IgD-negative memory B cell (primary cell): ENCODE measurements at regions not wholly inside any gene's neighbourhood (a gene's known extent, or its start where the extent isn't known, plus 50 kb on each side); places are given as distances from the start of the nearest gene placed in this dataset.

Source experiments
- H3K27ac Mint-ChIP-seq, 3 donors: one replicate each; pipeline ENCODE4 v1.8.0; 2020 to 2022; ENCODE audit warnings: mild to moderate bottlenecking in 3 of 3, mixed read lengths in 3 of 3, moderate library complexity in 1 of 3
- H3K27me3 Mint-ChIP-seq: one replicate; pipeline ENCODE4 v1.8.0; 2021; ENCODE audit warnings: mixed read lengths
- H3K36me3 Mint-ChIP-seq: one replicate; pipeline ENCODE4 v1.8.0; 2020; ENCODE audit warnings: mild to moderate bottlenecking, mixed read lengths
- H3K4me1 Mint-ChIP-seq, 3 donors: one replicate each; pipeline ENCODE4 v1.8.0; 2020 to 2022; ENCODE audit warnings: mixed read lengths in 3 of 3, mild to moderate bottlenecking in 1 of 3
- H3K4me3 Mint-ChIP-seq, 4 donors: one replicate each; pipeline ENCODE4 v1.8.0; 2020 to 2022; ENCODE audit warnings: mild to moderate bottlenecking in 4 of 4, mixed read lengths in 4 of 4, moderate library complexity in 3 of 4
- H3K9me3 Mint-ChIP-seq, 3 donors: one replicate each; pipeline ENCODE4 v1.8.0; 2020 to 2021; ENCODE audit warnings: mixed read lengths in 3 of 3, mild to moderate bottlenecking in 1 of 3

DNA sequence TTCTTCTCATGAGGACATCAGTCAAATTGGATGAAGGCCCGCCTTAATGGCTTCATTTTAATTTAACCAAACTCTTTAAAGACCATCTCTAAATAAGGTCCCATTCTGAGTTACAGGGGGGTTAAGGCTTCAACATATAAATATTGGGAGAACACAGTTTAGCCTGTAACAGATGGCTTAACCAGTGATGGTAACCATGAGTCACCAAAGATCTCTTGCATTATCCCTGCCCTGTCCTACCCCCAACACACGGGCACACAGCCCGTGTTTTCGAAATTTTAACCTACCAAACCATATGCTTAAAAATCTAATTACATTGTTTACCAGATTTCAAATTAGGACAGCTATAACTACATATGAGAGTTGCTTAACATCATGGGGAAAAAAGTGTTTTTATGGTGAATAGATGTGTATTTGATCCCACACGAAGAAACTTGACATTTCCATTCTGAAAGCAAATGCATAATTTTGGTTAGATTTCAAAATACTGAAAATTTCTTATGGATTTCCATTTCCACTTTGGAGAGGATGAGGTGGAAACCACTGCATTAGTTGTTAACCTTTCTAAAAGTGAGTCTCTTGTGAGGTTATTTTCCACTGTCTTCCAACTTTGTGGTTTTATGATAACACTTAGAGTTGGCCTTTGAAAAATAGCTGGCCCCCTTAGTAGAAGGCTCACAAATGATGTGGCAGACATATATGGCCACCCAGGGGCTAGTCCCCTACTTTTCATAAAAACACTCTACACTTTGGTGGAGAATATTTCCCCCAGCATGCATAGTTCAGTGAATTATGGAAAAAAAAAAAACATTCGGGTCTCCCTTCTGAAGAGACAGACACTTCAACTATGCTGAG, 849.3 kb downstream of the TLE1 start:
- Mint-ChIP-seq H3K27me3 (no peaks in the 10 kb centered on the region), H3K4me3 (no peak overlapping the region), H3K36me3 (peaks cover 1% of the 10 kb centered on the region), H3K4me1 (no peaks in the 10 kb centered on the region), H3K27ac (no peak overlapping the region), H3K9me3 (peaks cover 0 to 2% (median 0%) of the 10 kb centered on the region in 3 donors)

DNA sequence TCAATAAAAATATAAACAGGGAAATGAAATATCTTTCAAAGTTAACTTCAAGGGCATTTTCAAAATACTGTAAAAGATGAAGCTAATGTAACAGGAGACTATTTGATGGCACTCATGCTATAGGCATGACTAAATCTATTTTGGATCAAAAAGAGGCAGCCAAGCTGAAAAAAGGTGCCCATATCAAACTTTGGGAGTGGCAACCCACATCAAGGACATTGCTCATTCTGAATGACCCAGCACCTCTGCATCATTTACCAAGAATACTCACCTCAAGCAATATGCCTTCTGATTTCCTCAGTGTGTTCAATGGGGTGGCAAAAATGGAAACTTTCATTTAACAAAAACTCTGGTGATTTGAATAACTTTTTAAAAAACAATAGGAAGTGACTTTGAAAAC, 853.3 kb downstream of the TLE1 start:
- Mint-ChIP-seq H3K27ac (no peak overlapping the region), H3K36me3 (peaks cover 4% of the 10 kb centered on the region), H3K4me1 (no peaks in the 10 kb centered on the region), H3K27me3 (no peaks in the 10 kb centered on the region), H3K9me3 (peaks cover 0 to 2% (median 0%) of the 10 kb centered on the region in 3 donors), H3K4me3 (no peak overlapping the region)

DNA sequence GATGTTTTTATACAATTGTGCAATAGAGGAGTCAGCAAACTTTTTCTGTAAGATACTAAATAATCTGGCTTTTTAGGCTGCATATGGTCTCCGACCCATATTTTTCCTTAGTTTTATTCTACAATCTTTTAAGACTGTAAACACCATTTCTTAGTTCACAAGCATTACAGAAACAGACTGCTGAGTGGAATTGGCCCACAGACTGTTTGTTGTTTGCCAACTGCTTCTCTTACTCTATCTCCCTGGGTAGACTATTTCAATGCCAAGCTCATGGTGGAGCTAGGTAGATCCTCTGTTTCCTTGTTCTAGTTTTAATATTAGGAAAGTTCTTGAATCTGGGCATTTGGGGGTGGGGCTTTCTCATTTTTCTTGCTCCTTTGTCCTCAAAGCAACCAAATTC, 857.6 kb downstream of the TLE1 start:
- Mint-ChIP-seq H3K27me3 (no peaks in the 10 kb centered on the region), H3K4me3 (no peak overlapping the region), H3K36me3 (peaks cover 7% of the 10 kb centered on the region), H3K27ac (no peak overlapping the region), H3K4me1 (no peaks in the 10 kb centered on the region), H3K9me3 (peaks cover 5 to 11% (median 5%) of the 10 kb centered on the region in 3 donors)

DNA sequence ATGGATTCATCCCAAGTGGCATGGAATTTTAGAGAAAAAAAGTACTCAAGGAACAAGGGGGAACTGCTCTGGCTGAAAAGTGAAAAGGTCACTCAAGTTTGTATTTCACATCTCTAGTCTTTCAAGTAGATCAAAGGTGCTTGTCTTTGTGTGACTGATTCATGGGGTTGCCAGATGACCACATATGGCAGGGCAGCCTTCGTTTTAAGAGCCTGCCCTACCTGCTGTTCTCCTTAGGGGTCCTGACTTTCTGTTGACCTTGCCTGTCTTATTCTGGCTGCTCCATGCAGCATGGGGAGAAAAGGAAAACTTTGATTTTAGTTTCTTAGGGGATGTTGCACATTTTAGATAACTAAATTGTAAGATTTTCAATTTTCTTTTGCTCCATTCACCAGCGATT, 877.7 kb downstream of the TLE1 start:
- peaks cover 1% of the 10 kb centered on the region for H3K36me3 Mint-ChIP-seq
- no peak overlapping the region for H3K4me3 Mint-ChIP-seq
- no peaks in the 10 kb centered on the region for H3K27me3 Mint-ChIP-seq
- peaks cover 0 to 11% (median 3%) of the 10 kb centered on the region in 3 donors for H3K9me3 Mint-ChIP-seq
- no peaks in the 10 kb centered on the region for H3K4me1 Mint-ChIP-seq
- no peak overlapping the region for H3K27ac Mint-ChIP-seq

DNA sequence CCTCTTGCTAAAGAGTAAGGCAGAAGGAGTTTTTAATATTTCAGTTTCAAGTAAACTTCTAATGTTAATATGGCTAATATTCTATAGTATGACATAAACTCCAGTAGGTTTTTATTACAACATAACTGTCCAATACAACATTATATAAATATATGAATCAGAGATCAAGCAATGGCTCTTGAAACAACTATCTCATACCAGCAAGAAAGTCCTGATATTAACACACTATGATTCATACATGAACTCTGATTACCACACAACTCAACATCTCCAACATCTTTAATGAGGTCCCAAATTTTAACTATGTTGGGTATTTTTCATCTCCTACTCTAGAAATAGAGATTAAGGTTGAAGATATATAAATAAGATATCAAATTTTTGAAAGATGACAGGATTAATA, 878.3 kb downstream of the TLE1 start:
- no peak overlapping the region for H3K27ac Mint-ChIP-seq
- no peaks in the 10 kb centered on the region for H3K27me3 Mint-ChIP-seq
- peaks cover 1% of the 10 kb centered on the region for H3K36me3 Mint-ChIP-seq
- no peaks in the 10 kb centered on the region for H3K4me1 Mint-ChIP-seq
- peaks cover 0 to 11% (median 3%) of the 10 kb centered on the region in 3 donors for H3K9me3 Mint-ChIP-seq
- no peak overlapping the region for H3K4me3 Mint-ChIP-seq

DNA sequence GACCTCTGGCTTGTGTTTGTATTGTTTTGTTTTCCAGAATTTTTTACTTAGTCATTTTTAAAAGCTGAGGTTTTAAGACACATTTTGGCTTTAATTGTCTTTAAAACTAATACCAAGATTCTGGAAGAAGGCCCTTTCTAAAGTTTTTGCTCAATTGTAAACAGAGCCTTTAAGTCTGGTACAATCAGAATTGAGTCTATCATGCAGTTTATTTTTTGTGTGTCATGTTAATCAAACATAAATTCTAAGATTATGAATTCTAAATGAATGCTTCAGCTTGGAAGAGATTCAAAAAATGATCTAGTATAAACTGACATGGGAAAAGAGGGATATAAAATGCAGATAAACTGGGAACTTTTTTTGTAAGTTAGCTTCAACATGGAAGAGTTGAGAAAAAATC, 882.7 kb downstream of the TLE1 start:
- H3K36me3 Mint-ChIP-seq, result no peaks in the 10 kb centered on the region
- no peaks in the 10 kb centered on the region for H3K9me3 Mint-ChIP-seq
- H3K4me3 Mint-ChIP-seq, result no peak overlapping the region
- H3K27me3 Mint-ChIP-seq, result no peaks in the 10 kb centered on the region
- H3K4me1 Mint-ChIP-seq, result no peaks in the 10 kb centered on the region
- no peak overlapping the region for H3K27ac Mint-ChIP-seq

DNA sequence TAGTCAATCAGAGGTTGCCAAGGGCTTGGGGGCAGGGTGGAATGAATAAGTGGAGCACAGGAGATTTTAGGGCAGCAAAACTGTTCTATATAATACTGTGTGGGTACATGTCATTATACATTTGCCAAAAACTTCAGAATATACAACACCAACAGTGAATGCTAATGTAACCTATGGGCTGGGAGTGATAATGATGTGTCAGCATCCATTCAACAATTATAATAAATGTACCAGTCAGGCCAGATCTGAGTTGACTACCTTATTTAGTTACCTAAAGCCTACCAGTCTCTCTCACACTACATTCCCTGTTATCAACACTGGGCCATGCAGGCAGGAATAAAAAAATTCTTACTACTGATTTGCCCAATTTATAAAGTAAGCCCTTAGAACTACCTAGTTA, 884.5 kb downstream of the TLE1 start:
- H3K9me3 Mint-ChIP-seq, result peaks cover 2 to 10% (median 3%) of the 10 kb centered on the region in 3 donors
- no peak overlapping the region for H3K4me3 Mint-ChIP-seq
- H3K27ac Mint-ChIP-seq, result no peak overlapping the region
- H3K27me3 Mint-ChIP-seq, result no peaks in the 10 kb centered on the region
- H3K4me1 Mint-ChIP-seq, result no peaks in the 10 kb centered on the region
- peaks cover 2% of the 10 kb centered on the region for H3K36me3 Mint-ChIP-seq

DNA sequence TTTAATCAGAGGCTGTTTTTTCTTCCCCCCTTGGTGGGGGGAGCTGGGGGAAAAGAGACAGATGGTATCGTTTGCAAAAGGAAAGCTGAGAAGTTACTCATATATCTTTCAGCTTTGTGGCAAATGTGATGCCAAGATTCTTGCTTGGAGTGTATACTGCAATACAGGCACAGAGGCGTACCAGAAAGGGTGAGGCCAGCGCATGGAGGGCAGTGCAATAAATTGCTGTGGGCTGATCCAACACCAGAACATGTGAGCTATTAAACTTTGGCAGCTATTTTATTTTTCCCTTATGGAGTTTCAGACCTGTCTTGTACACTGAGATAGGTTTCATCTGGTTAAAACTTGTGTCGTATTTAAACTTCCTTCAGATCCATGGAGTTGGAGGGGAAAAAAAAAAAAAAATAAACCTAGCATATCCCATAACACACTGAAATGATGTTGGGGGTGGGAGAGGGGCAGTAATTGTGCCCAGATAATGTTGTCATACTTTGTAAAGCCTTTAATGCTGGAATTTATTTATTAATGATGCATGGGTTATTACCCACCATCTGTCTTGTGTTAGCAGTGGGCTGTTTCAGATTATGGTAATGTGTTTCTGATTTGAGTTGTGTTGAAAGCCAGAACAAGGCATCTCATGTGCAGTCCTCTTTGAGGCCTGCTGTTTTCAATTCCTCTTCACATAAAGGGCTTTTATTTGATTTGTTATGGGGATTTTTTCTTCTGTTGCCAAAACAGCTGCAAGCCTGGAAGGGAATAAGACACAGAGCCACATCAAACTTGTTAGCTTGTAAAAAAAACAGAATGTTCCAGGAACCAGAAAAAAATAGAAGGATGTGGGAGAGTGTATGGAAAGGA, 891.3 kb downstream of the TLE1 start:
- Mint-ChIP-seq H3K36me3 (peaks cover 3% of the 10 kb centered on the region), H3K4me1 (no peaks in the 10 kb centered on the region), H3K27me3 (no peaks in the 10 kb centered on the region), H3K9me3 (peaks cover 5 to 12% (median 6%) of the 10 kb centered on the region in 3 donors), H3K4me3 (no peak overlapping the region), H3K27ac (no peak overlapping the region)

DNA sequence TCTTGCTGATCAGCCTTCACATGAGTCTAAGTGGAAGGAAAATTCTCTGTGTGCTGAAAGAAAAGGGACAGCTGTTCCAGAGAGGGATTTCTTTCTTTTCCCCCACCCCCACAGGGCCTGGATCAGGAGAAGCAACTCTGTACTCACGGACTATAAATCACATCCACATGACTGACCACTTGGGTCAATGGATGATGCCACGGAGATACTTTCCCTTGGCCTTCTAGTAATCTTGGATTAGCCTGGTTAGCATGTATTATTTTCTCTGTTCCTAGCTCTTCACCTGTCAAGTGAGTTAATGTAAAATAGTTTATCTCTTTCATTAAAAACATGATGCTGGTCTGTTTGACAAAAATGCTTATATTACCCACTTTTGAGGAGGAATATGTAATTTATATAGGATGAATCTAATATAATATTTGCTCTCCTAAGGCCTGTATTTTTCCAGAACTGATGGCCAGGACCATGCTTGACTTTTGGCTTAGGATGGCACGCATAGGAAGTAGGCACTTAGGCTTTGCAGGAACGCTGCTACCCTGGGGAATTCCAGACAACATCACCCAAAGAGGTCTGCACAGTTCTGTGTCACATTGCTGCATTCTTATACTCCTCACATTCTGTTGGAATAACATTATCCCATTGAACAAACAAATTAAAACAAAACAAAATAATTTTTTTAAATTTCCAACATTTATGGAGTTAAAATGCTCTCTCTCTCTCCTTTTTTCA, 892.1 kb downstream of the TLE1 start:
- H3K4me1 Mint-ChIP-seq, result no peaks in the 10 kb centered on the region
- H3K27me3 Mint-ChIP-seq, result no peaks in the 10 kb centered on the region
- peaks cover 5 to 12% (median 6%) of the 10 kb centered on the region in 3 donors for H3K9me3 Mint-ChIP-seq
- no peak overlapping the region for H3K4me3 Mint-ChIP-seq
- peaks cover 4% of the 10 kb centered on the region for H3K36me3 Mint-ChIP-seq
- no peak overlapping the region for H3K27ac Mint-ChIP-seq

DNA sequence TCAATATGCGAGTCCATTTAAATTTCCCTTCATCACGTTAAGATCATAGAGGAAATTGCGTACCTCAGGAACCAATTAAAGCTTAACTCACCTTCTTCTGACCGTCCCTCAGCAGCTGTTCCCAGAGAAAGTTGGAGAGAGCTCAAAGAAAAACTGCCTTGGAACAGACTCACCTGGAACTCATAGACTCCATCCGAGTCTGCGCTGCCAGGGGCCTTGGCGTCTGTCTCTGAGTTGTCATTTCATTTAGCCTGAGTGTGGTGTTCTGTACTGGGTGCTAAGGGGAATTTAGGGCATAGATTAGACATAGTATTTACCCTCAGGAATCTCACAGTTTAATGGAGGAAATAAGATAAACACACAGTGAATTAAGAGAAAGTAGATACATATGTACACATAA, 892.7 kb downstream of the TLE1 start:
- H3K27me3 Mint-ChIP-seq, result no peaks in the 10 kb centered on the region
- no peak overlapping the region for H3K27ac Mint-ChIP-seq
- peaks cover 5 to 12% (median 6%) of the 10 kb centered on the region in 3 donors for H3K9me3 Mint-ChIP-seq
- peaks cover 4% of the 10 kb centered on the region for H3K36me3 Mint-ChIP-seq
- no peak overlapping the region for H3K4me3 Mint-ChIP-seq
- H3K4me1 Mint-ChIP-seq, result no peaks in the 10 kb centered on the region

DNA sequence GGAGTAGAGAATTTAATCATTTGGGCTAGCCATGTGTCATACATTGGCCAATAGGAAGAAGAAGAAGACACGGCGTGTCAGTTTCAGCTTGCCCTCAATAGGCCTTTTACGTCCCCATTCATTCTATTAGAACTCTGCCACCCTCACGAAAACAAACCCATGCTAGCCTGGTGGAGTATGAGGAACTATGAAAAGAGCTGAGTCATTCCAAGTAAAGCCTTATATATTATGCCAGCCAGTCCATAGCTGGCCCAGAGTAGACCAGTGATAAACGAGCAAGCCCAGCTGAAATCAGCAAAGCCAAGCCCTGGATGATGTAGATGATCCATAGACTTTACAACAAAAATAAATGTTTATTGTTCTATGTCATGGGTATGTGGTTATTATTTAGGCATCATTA, 895.1 kb downstream of the TLE1 start:
- Mint-ChIP-seq H3K9me3 (peaks cover 0 to 1% (median 0%) of the 10 kb centered on the region in 3 donors), H3K27me3 (no peaks in the 10 kb centered on the region), H3K4me1 (no peaks in the 10 kb centered on the region)

DNA sequence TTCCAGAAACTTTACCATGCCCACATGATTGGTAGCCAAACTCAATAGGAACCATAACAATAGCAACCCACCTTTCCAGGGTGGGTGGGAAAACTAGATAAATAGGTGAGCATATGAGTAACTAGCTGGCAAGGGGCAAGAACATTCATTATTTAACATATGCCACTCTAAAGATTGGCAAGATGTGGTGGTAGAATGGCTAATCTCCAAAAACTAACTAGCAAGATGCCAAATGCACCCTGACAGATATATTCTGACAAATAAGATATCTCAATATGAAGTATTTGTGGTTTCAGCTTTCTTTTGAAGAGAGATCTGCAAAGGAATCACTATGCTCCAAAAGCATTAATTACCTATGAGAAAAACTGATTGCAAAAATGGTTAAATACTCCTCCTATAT, 895.6 kb downstream of the TLE1 start:
- Mint-ChIP-seq H3K9me3 (no peaks in the 10 kb centered on the region), H3K27me3 (no peaks in the 10 kb centered on the region), H3K4me1 (no peaks in the 10 kb centered on the region), H3K4me3 (no peak overlapping the region), H3K36me3 (peaks cover 3% of the 10 kb centered on the region), H3K27ac (peak overlapping the region in 1 of 3 donors; percentile 25)

More for the DNA sequence above, 895.1 kb downstream of the TLE1 start:
- peak overlapping the region in 1 of 3 donors; percentile 25 for H3K27ac Mint-ChIP-seq
- peaks cover 3% of the 10 kb centered on the region for H3K36me3 Mint-ChIP-seq
- H3K4me3 Mint-ChIP-seq, result no peak overlapping the region

DNA sequence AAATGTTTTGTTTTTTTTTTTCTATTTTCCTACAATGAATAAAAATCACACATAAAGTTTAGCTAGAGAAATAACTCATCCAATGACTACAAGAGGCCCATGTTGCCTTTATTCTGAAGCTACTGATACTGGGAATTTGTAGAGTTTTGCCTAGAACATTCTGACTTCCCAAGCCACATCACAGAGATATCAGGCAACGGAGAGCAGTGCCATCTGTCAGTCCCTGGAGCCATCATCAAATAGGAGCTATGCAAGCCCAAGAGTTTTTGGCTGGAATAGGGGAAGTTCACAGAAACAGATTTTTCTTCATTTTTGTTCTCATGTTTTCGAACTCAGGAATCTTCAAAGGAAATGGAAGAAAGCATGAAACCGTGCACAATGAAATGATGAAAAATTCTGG, 896.6 kb downstream of the TLE1 start:
- Mint-ChIP-seq H3K27ac (no peak overlapping the region), H3K4me1 (no peaks in the 10 kb centered on the region), H3K9me3 (no peaks in the 10 kb centered on the region), H3K27me3 (no peaks in the 10 kb centered on the region), H3K4me3 (no peak overlapping the region), H3K36me3 (peaks cover 3% of the 10 kb centered on the region)

DNA sequence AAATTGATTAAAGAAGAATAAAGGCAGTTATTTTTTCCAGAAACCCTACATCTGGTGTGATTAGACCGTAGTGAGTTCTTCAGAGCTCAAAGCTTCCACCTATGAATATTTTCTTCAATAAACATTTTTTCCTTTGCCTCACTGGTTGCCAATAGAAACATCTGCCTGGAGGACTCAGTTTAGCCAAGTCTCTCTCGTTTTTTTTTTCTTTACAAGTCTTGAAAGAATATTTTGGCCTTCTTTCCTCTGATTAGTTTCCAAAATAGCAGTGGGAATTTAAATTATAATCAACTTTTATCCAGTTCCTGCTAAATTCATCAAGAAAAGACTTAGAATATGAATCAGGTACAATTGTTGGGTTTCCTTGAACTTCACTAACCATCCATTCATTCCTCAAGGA, 897.5 kb downstream of the TLE1 start:
- Mint-ChIP-seq H3K9me3 (no peaks in the 10 kb centered on the region), H3K4me3 (no peak overlapping the region), H3K27me3 (no peaks in the 10 kb centered on the region), H3K36me3 (peaks cover 3% of the 10 kb centered on the region), H3K4me1 (no peaks in the 10 kb centered on the region), H3K27ac (no peak overlapping the region)

DNA sequence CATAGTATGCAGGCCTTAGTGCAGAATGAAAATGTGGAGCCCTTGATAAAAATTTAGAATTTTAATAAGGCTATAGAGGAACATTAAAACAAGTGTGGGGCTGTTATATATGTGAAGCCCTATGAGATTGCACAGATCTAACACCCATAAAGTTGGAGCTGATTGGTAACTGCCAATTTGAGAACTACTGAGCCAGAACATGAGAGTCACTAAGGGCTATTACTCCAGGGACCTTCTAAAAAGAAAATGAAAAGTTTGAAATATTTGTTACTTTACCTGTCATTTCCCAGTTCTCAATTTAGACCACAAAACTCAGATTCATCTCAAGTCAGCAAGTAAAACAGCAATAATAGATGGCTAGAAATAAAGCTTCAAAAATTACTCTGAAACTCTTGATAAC, 898.6 kb downstream of the TLE1 start:
- Mint-ChIP-seq H3K4me3 (no peak overlapping the region), H3K9me3 (no peaks in the 10 kb centered on the region), H3K4me1 (no peaks in the 10 kb centered on the region), H3K27ac (no peak overlapping the region), H3K36me3 (peaks cover 3% of the 10 kb centered on the region), H3K27me3 (no peaks in the 10 kb centered on the region)
